ENCODE measurements at regions not wholly inside any gene's neighbourhood (a gene's known extent, or its start where the extent isn't known, plus 50 kb on each side); places are given as distances from the start of the nearest gene placed in this dataset.
A peak's percentile ranks its signal among the peaks of the same experiment; 100 is the strongest.

- Histone ChIP-seq H3K27ac (ENCODE audit: extremely low read length, insufficient read depth, low read length) (no peak overlapping the region), H3K9me3 (ENCODE audit: low read length) (no peaks in the 10 kb centered on the region), H3K79me2 (ENCODE audit: insufficient read depth, low read length) (no peaks in the 10 kb centered on the region), H3K4me3 (replicated peaks in 1 of 3; ENCODE audit: insufficient read depth in 1 of 3, low read depth in 2 of 3, low read length in 3 of 3) (no peak overlapping the region), H2AFZ (ENCODE audit: low read length) (no peak overlapping the region), H3K36me3 (replicated peaks in 1 of 2; ENCODE audit: control insufficient read depth in 1 of 2, insufficient read depth in 2 of 2, low read length in 2 of 2) (no peaks in the 10 kb centered on the region), H3K4me2 (ENCODE audit: low read depth, low read length) (no peak overlapping the region), H3K9ac (ENCODE audit: insufficient read depth, low read depth, low read length) (no peak overlapping the region), H3K27me3 (ENCODE audit: control insufficient read depth in 1 of 2, insufficient read depth in 2 of 2, low read length in 2 of 2) (no peaks in the 10 kb centered on the region), H3K4me1 (ENCODE audit: insufficient read depth, low read length) (no peaks in the 10 kb centered on the region), H4K20me1 (ENCODE audit: insufficient read depth, low read length) (no peaks in the 10 kb centered on the region)
- no TSS peak for BruUV-seq (replicated peaks)
- WGBS (ENCODE audit: low lambda C conversion rate): 94% methylated on average over 1 of the region's 1 CpG
- in situ Hi-C loops (cut with HindIII; ENCODE audit: extremely low pct_ligation_motif_present, low pct_unique_long_range_greater_than_20kb): no loop called here
- POLR2A ChIA-PET: no interaction called here
- DNase-seq (ENCODE audit: low spot score): no peak
- CTCF ChIA-PET (ENCODE audit: low intra/inter-chr PET ratio, low total read pairs): no interaction called here
- ATAC-seq: no peak
- intact Hi-C loops (cut with micrococcal nuclease; ENCODE audit: unreplicated experiment): no loop called here
- TF ChIP-seq MAFK (conservative IDR thresholded peaks at IDR 0.05 in 1 of 2, IDR thresholded peaks at IDR 0.05 in 1 of 2; ENCODE audit: low read length in 2 of 2) (peak; percentile 57 to 85), ZNF354B (CRISPR knock-in tag; IDR thresholded peaks at IDR 0.05) (no peak), MAFF (IDR thresholded peaks at IDR 0.05; ENCODE audit: low read depth, low read length) (peak; percentile 72; the same call in 1 of the 2 replicates)
- no peak for FAIRE-seq
These were observed 161.5 kb upstream of the PTCHD4 start for GRCh38 chr6:48272518-48272917.

- DNase-seq (ENCODE audit: low spot score) (peak; percentile 38), ATAC-seq (peak; percentile 31; the same call in 1 of the 3 replicates), FAIRE-seq (peak; percentile 52)
- CTCF ChIA-PET (ENCODE audit: low intra/inter-chr PET ratio, low total read pairs): no interaction called here
- Histone ChIP-seq H2AFZ (ENCODE audit: low read length) (no peak overlapping the region), H3K4me2 (ENCODE audit: low read depth, low read length) (no peak overlapping the region), H4K20me1 (ENCODE audit: insufficient read depth, low read length) (no peaks in the 10 kb centered on the region), H3K36me3 (replicated peaks in 1 of 2; ENCODE audit: control insufficient read depth in 1 of 2, insufficient read depth in 2 of 2, low read length in 2 of 2) (no peaks in the 10 kb centered on the region), H3K9me3 (ENCODE audit: low read length) (no peaks in the 10 kb centered on the region), H3K27me3 (ENCODE audit: control insufficient read depth in 1 of 2, insufficient read depth in 2 of 2, low read length in 2 of 2) (no peaks in the 10 kb centered on the region), H3K79me2 (ENCODE audit: insufficient read depth, low read length) (no peaks in the 10 kb centered on the region), H3K4me3 (replicated peaks in 1 of 3; ENCODE audit: insufficient read depth in 1 of 3, low read depth in 2 of 3, low read length in 3 of 3) (no peak overlapping the region), H3K9ac (ENCODE audit: insufficient read depth, low read depth, low read length) (no peak overlapping the region), H3K27ac (ENCODE audit: extremely low read length, insufficient read depth, low read length) (no peak overlapping the region), H3K4me1 (ENCODE audit: insufficient read depth, low read length) (no peaks in the 10 kb centered on the region)
- POLR2A ChIA-PET: no interaction called here
- WGBS (ENCODE audit: low lambda C conversion rate): under 1% methylated on average over 3 of the region's 3 CpGs
- in situ Hi-C loops (cut with HindIII; ENCODE audit: extremely low pct_ligation_motif_present, low pct_unique_long_range_greater_than_20kb): no loop called here
- BruUV-seq (replicated peaks): no TSS peak
- intact Hi-C loops (cut with micrococcal nuclease; ENCODE audit: unreplicated experiment): no loop called here
- TF ChIP-seq ZSCAN9 (CRISPR knock-in tag; IDR thresholded peaks at IDR 0.05; ENCODE audit: borderline replicate concordance) (no peak), ZNF142 (CRISPR knock-in tag; IDR thresholded peaks at IDR 0.05) (no peak), HNF4A (CRISPR knock-in tag; IDR thresholded peaks at IDR 0.05) (0 out of 2 replicates have a peak, but pooled peaks have one; percentile 10), ARID5B (CRISPR knock-in tag; IDR thresholded peaks at IDR 0.05) (peak; percentile 13; the same call in 1 of the 2 replicates)
These were observed 144.1 kb upstream of the PTCHD4 start for GRCh38 chr6:48255094-48255493.
